IMR-90 (cell line): ENCODE measurements at regions not wholly inside any gene's neighbourhood (a gene's known extent, or its start where the extent isn't known, plus 50 kb on each side); places are given as distances from the start of the nearest gene placed in this dataset.

Source experiments
- ATAC-seq: fragments of 200-7000 bp; cut with Tn5 transposase; 2 replicates; pipeline ENCODE4 v1.9.1; 2020; ENCODE audit warnings: low read depth, mild to moderate bottlenecking, moderate library complexity
- BruUV-seq: library from RNA; stranded (reverse); fragments of 400-500 nt; replicated peaks from 2 replicates; lab custom pipeline; 2021; lab: Mats Ljungman, UMichigan
- CTCF ChIA-PET: fragments of 300-600 bp; formaldehyde crosslinking; extraction: SDS; loops from one replicate; lab custom pipeline; 2021; ENCODE audit warnings: antibody characterized with exemption; lab: Yijun Ruan, JAX
- POLR2A ChIA-PET: fragments of 300-600 bp; sonication (Branson Sonifier 250); formaldehyde crosslinking; loops from one replicate; lab custom pipeline; 2022; ENCODE audit warnings: antibody characterized with exemption; ENCODE audit not compliant: unreplicated experiment; lab: Charles Lee
- DNase-seq: peaks from one replicate; pipeline ENCODE4 v3.0.0; 2013
- H2AFZ ChIP-seq: replicated peaks from 2 replicates; pipeline ENCODE3; 2013; ENCODE audit warnings: low read length, mild to moderate bottlenecking; ENCODE audit not compliant: poor library complexity
- H2AK5ac ChIP-seq: 2 replicates; pipeline ENCODE4 v1.6.1; 2013; ENCODE audit warnings: low read depth, low read length, inconsistent platforms
- H2AK9ac ChIP-seq: replicated peaks from 2 replicates; pipeline ENCODE3; 2013; ENCODE audit warnings: mild to moderate bottlenecking, low read depth, low read length, moderate library complexity; ENCODE audit not compliant: poor library complexity
- H2BK120ac ChIP-seq: 2 replicates; pipeline ENCODE4 v1.6.1; 2013; ENCODE audit warnings: low read depth, low read length, inconsistent platforms
- H2BK15ac ChIP-seq: 3 replicates; pipeline ENCODE4 v1.6.1; 2013; ENCODE audit warnings: low read depth, low read length, inconsistent platforms
- H2BK20ac ChIP-seq: 2 replicates; pipeline ENCODE4 v1.6.1; 2013; ENCODE audit warnings: low read depth, mild to moderate bottlenecking, inconsistent platforms, low read length, moderate library complexity
- H2BK5ac ChIP-seq: 2 replicates; pipeline ENCODE4 v1.6.1; 2013; ENCODE audit warnings: mild to moderate bottlenecking, low read depth, low read length, inconsistent platforms; ENCODE audit not compliant: poor library complexity, severe bottlenecking
- H3K14ac ChIP-seq: replicated peaks from 2 replicates; pipeline ENCODE4 v1.6.1; 2013; ENCODE audit warnings: low read depth, low read length, inconsistent platforms
- H3K18ac ChIP-seq: 2 replicates; pipeline ENCODE4 v1.6.1; 2013; ENCODE audit warnings: low read depth, low read length, control low read depth
- H3K23ac ChIP-seq: 2 replicates; pipeline ENCODE4 v1.6.1; 2013; ENCODE audit warnings: low read depth, low read length, inconsistent platforms
- H3K27ac ChIP-seq: 2 replicates; pipeline ENCODE4 v1.5.1; 2013; ENCODE audit warnings: mild to moderate bottlenecking, control low read depth, low read length; ENCODE audit not compliant: insufficient read depth
- H3K27me3 ChIP-seq: 2 replicates; pipeline ENCODE4 v1.6.1; 2013; ENCODE audit warnings: low read length; ENCODE audit not compliant: control insufficient read depth, insufficient read depth
- H3K36me3 ChIP-seq: 2 replicates; pipeline ENCODE4 v1.6.1; 2013; ENCODE audit warnings: low read length, mixed read lengths; ENCODE audit not compliant: control insufficient read depth, insufficient read depth
- H3K4ac ChIP-seq: 2 replicates; pipeline ENCODE4 v1.6.1; 2013; ENCODE audit warnings: low read depth, low read length, inconsistent platforms
- H3K4me1 ChIP-seq: 2 replicates; pipeline ENCODE4 v1.6.1; 2013; ENCODE audit warnings: low read length, mixed read lengths; ENCODE audit not compliant: control insufficient read depth, insufficient read depth
- H3K4me2 ChIP-seq: 2 replicates; pipeline ENCODE4 v1.6.1; 2013; ENCODE audit warnings: low read depth, mild to moderate bottlenecking, control low read depth, low read length, moderate library complexity
- H3K4me3 ChIP-seq: 2 replicates; pipeline ENCODE4 v1.5.1; 2013; ENCODE audit warnings: low read depth, mild to moderate bottlenecking, control low read depth, low read length, moderate library complexity; ENCODE audit not compliant: insufficient read depth
- H3K56ac ChIP-seq: 2 replicates; pipeline ENCODE4 v1.6.1; 2013; ENCODE audit warnings: low read length, inconsistent platforms; ENCODE audit not compliant: insufficient read depth; ENCODE audit errors: extremely low read depth
- H3K79me1 ChIP-seq, 2 experiments: 2 replicates each; pipeline ENCODE4 v1.6.1; 2013; ENCODE audit warnings: low read length in 2 of 2, inconsistent platforms in 1 of 2, low read depth in 1 of 2
- H3K9ac ChIP-seq: 2 replicates; pipeline ENCODE4 v1.6.1; 2013; ENCODE audit warnings: low read depth, low read length, control low read depth
- H3K9me1 ChIP-seq: 2 replicates; pipeline ENCODE4 v1.6.1; 2013; ENCODE audit warnings: low read length, inconsistent platforms; ENCODE audit not compliant: insufficient read depth
- H3K9me3 ChIP-seq: 2 replicates; pipeline ENCODE4 v1.6.1; 2013; ENCODE audit warnings: low read length; ENCODE audit not compliant: control insufficient read depth, insufficient read depth
- H4K20me1 ChIP-seq: 2 replicates; pipeline ENCODE4 v1.6.1; 2013; ENCODE audit warnings: low read length, inconsistent platforms; ENCODE audit not compliant: insufficient read depth
- H4K5ac ChIP-seq: 2 replicates; pipeline ENCODE4 v1.6.1; 2013; ENCODE audit warnings: mild to moderate bottlenecking, low read depth, low read length, control low read depth
- H4K8ac ChIP-seq, 2 experiments: 2 replicates each; pipeline ENCODE4 v1.6.1; 2013; ENCODE audit warnings: low read depth in 2 of 2, low read length in 2 of 2, control low read depth in 1 of 2, inconsistent platforms in 1 of 2
- H4K91ac ChIP-seq: 2 replicates; pipeline ENCODE4 v1.6.1; 2013; ENCODE audit warnings: low read depth, low read length, inconsistent platforms; ENCODE audit not compliant: insufficient read depth
- BHLHE40 ChIP-seq: fragments of 150-350 bp; IDR thresholded peaks from 2 replicates; pipeline ENCODE4 v1.6.1; 2016; ENCODE audit warnings: mild to moderate bottlenecking, low read depth, low read length
- CEBPB ChIP-seq: IDR thresholded peaks from 2 replicates; pipeline ENCODE4 v1.6.1; 2012; ENCODE audit warnings: low read depth, low read length, improper control_type of control experiment
- NFE2L2 ChIP-seq: fragments of 150-350 bp; IDR thresholded peaks from 2 replicates; pipeline ENCODE4 v1.6.1; 2016; ENCODE audit warnings: low read depth, mild to moderate bottlenecking, low read length
- POLR2A ChIP-seq: IDR thresholded peaks from 2 replicates; pipeline ENCODE4 v1.6.1; 2012; ENCODE audit warnings: mild to moderate bottlenecking, low read depth, low read length
- RFX5 ChIP-seq: IDR thresholded peaks from 2 replicates; pipeline ENCODE4 v1.8.0; 2012; ENCODE audit warnings: low read depth, mild to moderate bottlenecking, low read length, moderate library complexity
- WGBS, 2 experiments: methylation state at CpG; one replicate each; pipeline versions ENCODE4 v1.1.5 to v1.1.7; 2013; ENCODE audit warnings: missing lambda C conversion rate in 2 of 2; ENCODE audit not compliant: insufficient read length in 1 of 2; ENCODE audit errors: extremely low coverage in 2 of 2; 5-methylcytosine and 5-hydroxymethylcytosine counted together
- dilution Hi-C: fragments of 300-500 bp; cut with HindIII; formaldehyde crosslinking; loops from one replicate; pipeline ENCODE4 v1.14.3; 2018; ENCODE audit warnings: low sequenced_read_pairs; ENCODE audit not compliant: unreplicated experiment
- in situ Hi-C: fragments of 300-500 bp; cut with MboI; formaldehyde crosslinking; loops from 3 replicates; pipeline ENCODE4 v1.14.3; 2019; ENCODE audit warnings: low sequenced_read_pairs, inconsistent platforms, mixed read lengths
- intact Hi-C: fragments of 100-400 bp; cut with micrococcal nuclease; formaldehyde crosslinking; loops from 2 replicates; pipeline ENCODE4 v1.10.0; 2022
- TF ChIP-seq, protein P1 (sequence below): conservative IDR thresholded peaks from 2 replicates; pipeline ENCODE4 v1.5.1; 2012; ENCODE audit warnings: mild to moderate bottlenecking, low read depth, low read length, improper control_type of control experiment
- TF ChIP-seq, protein P2 (sequence below): fragments of 150-350 bp; IDR thresholded peaks from 2 replicates; pipeline ENCODE4 v1.6.1; 2017; ENCODE audit warnings: mild to moderate bottlenecking, antibody characterized with exemption, low read length, low read depth

- Histone ChIP-seq H2BK15ac (no peak overlapping the region), H4K5ac (no peak overlapping the region), H3K79me1 (no peaks in the 10 kb centered on the region), H3K27me3 (no peaks in the 10 kb centered on the region), H3K9ac (no peak overlapping the region), H3K9me1 (no peaks in the 10 kb centered on the region), H3K14ac (no peak overlapping the region), H3K23ac (no peak overlapping the region), H3K18ac (no peak overlapping the region), H3K56ac (no peak overlapping the region), H3K9me3 (no peaks in the 10 kb centered on the region), H2AK9ac (no peak overlapping the region), H3K4me2 (peak overlapping the region; percentile 15; the same call in 1 of the 2 replicates), H3K4ac (no peak overlapping the region), H2BK20ac (no peak overlapping the region), H3K36me3 (no peaks in the 10 kb centered on the region), H4K20me1 (no peaks in the 10 kb centered on the region), H3K27ac (no peak overlapping the region), H4K8ac (no peak overlapping the region), H4K91ac (no peak overlapping the region), H2AK5ac (no peak overlapping the region), H3K4me3 (no peak overlapping the region), H2AFZ (no peak overlapping the region), H2BK120ac (no peak overlapping the region), H2BK5ac (no peak overlapping the region), H3K4me1 (no peaks in the 10 kb centered on the region)
- CTCF ChIA-PET = no interaction called here
- TF ChIP-seq, protein P1, sequence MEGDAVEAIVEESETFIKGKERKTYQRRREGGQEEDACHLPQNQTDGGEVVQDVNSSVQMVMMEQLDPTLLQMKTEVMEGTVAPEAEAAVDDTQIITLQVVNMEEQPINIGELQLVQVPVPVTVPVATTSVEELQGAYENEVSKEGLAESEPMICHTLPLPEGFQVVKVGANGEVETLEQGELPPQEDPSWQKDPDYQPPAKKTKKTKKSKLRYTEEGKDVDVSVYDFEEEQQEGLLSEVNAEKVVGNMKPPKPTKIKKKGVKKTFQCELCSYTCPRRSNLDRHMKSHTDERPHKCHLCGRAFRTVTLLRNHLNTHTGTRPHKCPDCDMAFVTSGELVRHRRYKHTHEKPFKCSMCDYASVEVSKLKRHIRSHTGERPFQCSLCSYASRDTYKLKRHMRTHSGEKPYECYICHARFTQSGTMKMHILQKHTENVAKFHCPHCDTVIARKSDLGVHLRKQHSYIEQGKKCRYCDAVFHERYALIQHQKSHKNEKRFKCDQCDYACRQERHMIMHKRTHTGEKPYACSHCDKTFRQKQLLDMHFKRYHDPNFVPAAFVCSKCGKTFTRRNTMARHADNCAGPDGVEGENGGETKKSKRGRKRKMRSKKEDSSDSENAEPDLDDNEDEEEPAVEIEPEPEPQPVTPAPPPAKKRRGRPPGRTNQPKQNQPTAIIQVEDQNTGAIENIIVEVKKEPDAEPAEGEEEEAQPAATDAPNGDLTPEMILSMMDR = no peak
- TF ChIP-seq BHLHE40 (no peak), POLR2A (no peak), RFX5 (no peak), CEBPB (no peak), NFE2L2 (no peak)
- TF ChIP-seq, protein P2, sequence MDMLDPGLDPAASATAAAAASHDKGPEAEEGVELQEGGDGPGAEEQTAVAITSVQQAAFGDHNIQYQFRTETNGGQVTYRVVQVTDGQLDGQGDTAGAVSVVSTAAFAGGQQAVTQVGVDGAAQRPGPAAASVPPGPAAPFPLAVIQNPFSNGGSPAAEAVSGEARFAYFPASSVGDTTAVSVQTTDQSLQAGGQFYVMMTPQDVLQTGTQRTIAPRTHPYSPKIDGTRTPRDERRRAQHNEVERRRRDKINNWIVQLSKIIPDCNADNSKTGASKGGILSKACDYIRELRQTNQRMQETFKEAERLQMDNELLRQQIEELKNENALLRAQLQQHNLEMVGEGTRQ = no peak
- dilution Hi-C loops (no loop called here), intact Hi-C loops (no loop called here), in situ Hi-C loops (no loop called here)
- no CpG with 5 or more reads among the region's 3 CpGs for WGBS, 2 experiments
- ATAC-seq = no peak
- no TSS peak for BruUV-seq
- POLR2A ChIA-PET = no interaction called here
- DNase-seq = no peak
Measured at GRCh38 chr3:82080261-82080660, 318.8 kb upstream of the GBE1 start.
